Esophagus muscularis mucosa (tissue), 4 donors: ENCODE measurements at regions not wholly inside any gene's neighbourhood (a gene's known extent, or its start where the extent isn't known, plus 50 kb on each side); places are given as distances from the start of the nearest gene placed in this dataset.

Source experiments
- DNase-seq: peaks from one replicate; pipeline ENCODE4 v3.0.0-alpha.2; 2017; ENCODE audit errors: extremely low spot score
- H3K27ac ChIP-seq, 4 donors: fragments of 200-600 bp; sonication (generic); replicated peaks in 1 of 4; 1 replicate in 3 of 4; 2 replicates in 1 of 4; pipeline ENCODE4 v1.5.1; 2016 to 2019; ENCODE audit warnings: mild to moderate bottlenecking in 1 of 4
- H3K27me3 ChIP-seq, 4 donors: fragments of 200-600 bp; sonication (generic); one replicate each; pipeline versions ENCODE4 v1.5.1 to v1.6.0; 2016 to 2019
- H3K36me3 ChIP-seq, 4 donors: fragments of 200-600 bp; sonication (generic); one replicate each; pipeline ENCODE4 v1.5.1; 2016 to 2019
- H3K4me1 ChIP-seq, 4 donors: fragments of 200-600 bp; sonication (generic); one replicate each; pipeline ENCODE4 v1.5.1; 2016 to 2019
- H3K4me3 ChIP-seq, 4 donors: fragments of 200-600 bp; sonication (generic); 1 replicate in 2 of 4; 2 replicates in 2 of 4; pipeline ENCODE4 v1.5.1; 2016 to 2019; ENCODE audit warnings: mild to moderate bottlenecking in 4 of 4, moderate library complexity in 1 of 4
- H3K9me3 ChIP-seq, 4 donors: fragments of 200-600 bp; sonication (generic); 1 replicate in 3 of 4; 2 replicates in 1 of 4; pipeline ENCODE4 v1.5.1; 2016 to 2019
- EP300 ChIP-seq: sonication (generic); formaldehyde crosslinking; IDR thresholded peaks from one replicate; pipeline ENCODE4 v1.6.1; 2017; ENCODE audit warnings: antibody characterized with exemption
- POLR2A ChIP-seq: fragments of 450-650 bp; IDR thresholded peaks from one replicate; pipeline ENCODE4 v1.6.1; 2017; ENCODE audit warnings: antibody characterized with exemption, moderate library complexity, mild to moderate bottlenecking, low read depth
- POLR2AphosphoS5 ChIP-seq, 2 donors: sonication (generic); formaldehyde crosslinking; IDR thresholded peaks; one replicate each; pipeline ENCODE4 v1.6.1; 2017; ENCODE audit warnings: antibody characterized with exemption in 2 of 2
- WGBS: methylation state at CpG from one replicate; pipeline ENCODE4 v1.1.5; 2018; 5-methylcytosine and 5-hydroxymethylcytosine counted together
- intact Hi-C: fragments of 100-400 bp; cut with DNase I; formaldehyde crosslinking; loops from one replicate; pipeline ENCODE4 v1.15.1; 2023
- TF ChIP-seq, protein P1 (sequence below), 3 experiments: fragments of 200-600 bp in 2 of 3; fragments of 450-650 bp in 1 of 3; sonication (generic) in 2 of 3; IDR thresholded peaks; one replicate each; pipeline ENCODE4 v1.5.1; 2017 to 2019; ENCODE audit warnings: antibody characterized with exemption in 3 of 3, mild to moderate bottlenecking in 2 of 3, moderate library complexity in 1 of 3

- Histone ChIP-seq H3K4me1 (peaks cover 0 to 15% (median 7%) of the 10 kb centered on the region in 4 donors), H3K27ac (peak overlapping the region in 3 of 4 donors; percentile 32 to 64 (median 40)), H3K36me3 (no peaks in the 10 kb centered on the region), H3K9me3 (peaks cover 0 to 4% (median 0%) of the 10 kb centered on the region in 4 donors), H3K27me3 (no peaks in the 10 kb centered on the region), H3K4me3 (no peak overlapping the region)
- no peak for DNase-seq
- TF ChIP-seq POLR2A = no peak
- no peak for TF ChIP-seq POLR2AphosphoS5 (IDR thresholded peaks at IDR 0.05)
- TF ChIP-seq, protein P1, sequence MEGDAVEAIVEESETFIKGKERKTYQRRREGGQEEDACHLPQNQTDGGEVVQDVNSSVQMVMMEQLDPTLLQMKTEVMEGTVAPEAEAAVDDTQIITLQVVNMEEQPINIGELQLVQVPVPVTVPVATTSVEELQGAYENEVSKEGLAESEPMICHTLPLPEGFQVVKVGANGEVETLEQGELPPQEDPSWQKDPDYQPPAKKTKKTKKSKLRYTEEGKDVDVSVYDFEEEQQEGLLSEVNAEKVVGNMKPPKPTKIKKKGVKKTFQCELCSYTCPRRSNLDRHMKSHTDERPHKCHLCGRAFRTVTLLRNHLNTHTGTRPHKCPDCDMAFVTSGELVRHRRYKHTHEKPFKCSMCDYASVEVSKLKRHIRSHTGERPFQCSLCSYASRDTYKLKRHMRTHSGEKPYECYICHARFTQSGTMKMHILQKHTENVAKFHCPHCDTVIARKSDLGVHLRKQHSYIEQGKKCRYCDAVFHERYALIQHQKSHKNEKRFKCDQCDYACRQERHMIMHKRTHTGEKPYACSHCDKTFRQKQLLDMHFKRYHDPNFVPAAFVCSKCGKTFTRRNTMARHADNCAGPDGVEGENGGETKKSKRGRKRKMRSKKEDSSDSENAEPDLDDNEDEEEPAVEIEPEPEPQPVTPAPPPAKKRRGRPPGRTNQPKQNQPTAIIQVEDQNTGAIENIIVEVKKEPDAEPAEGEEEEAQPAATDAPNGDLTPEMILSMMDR (IDR thresholded peaks at IDR 0.05) = no peak
- TF ChIP-seq EP300 = no peak
- intact Hi-C loops = no loop called here
- WGBS = 48% methylated on average over 10 of the region's 10 CpGs
These were observed 333.8 kb downstream of the MN1 start for GRCh38 chr22:27467711-27468110.

- intact Hi-C loops = no loop called here
- DNase-seq = no peak
- H3K9me3 ChIP-seq = peaks cover 0 to under 1% (median 0%) of the 10 kb centered on the region in 4 donors
- no peaks in the 10 kb centered on the region for H3K36me3 ChIP-seq
- no peaks in the 10 kb centered on the region for H3K27me3 ChIP-seq
- H3K4me1 ChIP-seq = peaks cover 0 to 14% (median 6%) of the 10 kb centered on the region in 4 donors
- 46% methylated on average over 3 of the region's 3 CpGs for WGBS
- no peak overlapping the region for H3K4me3 ChIP-seq
- H3K27ac ChIP-seq = peak overlapping the region in 3 of 4 donors; percentile 31 to 64 (median 40)
- no peak for TF ChIP-seq EP300
- TF ChIP-seq, protein P1 (IDR thresholded peaks at IDR 0.05) = no peak
- TF ChIP-seq POLR2A = no peak
- TF ChIP-seq POLR2AphosphoS5 (IDR thresholded peaks at IDR 0.05) = no peak
These were observed 332.8 kb downstream of the MN1 start for GRCh38 chr22:27468712-27469111.

DNA sequence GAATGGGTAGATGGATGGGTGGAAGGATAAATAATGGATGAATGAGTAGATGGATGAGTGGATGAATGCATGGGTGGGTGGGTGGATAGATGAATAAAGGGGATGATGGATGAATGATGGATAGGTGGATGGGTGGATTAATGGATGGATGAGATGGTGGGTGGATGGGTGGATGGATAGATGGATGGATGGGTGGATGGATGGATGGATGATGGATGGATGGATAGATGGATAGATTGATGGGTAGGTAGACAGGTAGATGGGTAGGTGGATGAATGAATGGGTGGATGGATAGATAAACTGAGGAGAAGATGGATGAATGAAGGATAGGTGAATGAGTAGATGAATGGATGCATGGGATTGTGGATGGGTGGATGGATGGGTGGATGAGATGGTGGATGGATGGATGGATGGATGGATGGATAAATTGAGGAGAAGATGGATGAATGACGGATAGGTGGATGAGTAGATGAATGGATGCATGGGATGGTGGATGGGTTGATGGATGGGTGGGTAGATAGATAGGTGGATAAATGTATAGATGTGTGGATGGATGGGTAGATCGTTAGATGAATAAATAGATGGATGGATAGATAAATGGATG lies 331.3 kb downstream of the MN1 start:
- DNase-seq = no peak
- Histone ChIP-seq H3K4me1 (peaks cover 0 to 24% (median 13%) of the 10 kb centered on the region in 4 donors), H3K36me3 (no peaks in the 10 kb centered on the region), H3K27me3 (no peaks in the 10 kb centered on the region), H3K4me3 (no peak overlapping the region), H3K27ac (no peak overlapping the region), H3K9me3 (no peaks in the 10 kb centered on the region)
- TF ChIP-seq POLR2A (no peak), POLR2AphosphoS5 (IDR thresholded peaks at IDR 0.05) (no peak), EP300 (no peak)
- TF ChIP-seq, protein P1 (IDR thresholded peaks at IDR 0.05) = no peak
- intact Hi-C loops = no loop called here
- WGBS = 95% methylated on average over 2 of the region's 2 CpGs

DNA sequence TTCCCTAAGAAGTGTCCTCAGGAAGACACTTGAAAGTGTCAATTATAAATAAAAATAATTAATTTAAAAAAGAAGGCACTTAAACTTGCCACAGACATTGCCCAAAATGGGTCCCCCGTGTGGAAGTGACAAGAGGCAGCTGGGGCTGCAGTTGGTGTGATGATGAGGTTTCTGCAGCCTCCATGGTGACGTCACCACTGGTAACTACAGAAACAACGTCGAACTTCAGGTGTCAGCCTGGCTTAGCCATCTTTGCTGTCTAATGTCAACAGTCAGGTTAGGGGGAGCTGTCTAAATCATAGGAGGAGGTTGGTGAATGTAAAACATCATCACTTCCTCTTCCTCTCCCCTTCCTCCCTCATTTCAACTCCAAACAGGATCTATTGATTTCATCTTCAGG lies 328.6 kb downstream of the MN1 start:
- Histone ChIP-seq H3K9me3 (no peaks in the 10 kb centered on the region), H3K27ac (no peak overlapping the region), H3K27me3 (no peaks in the 10 kb centered on the region), H3K4me3 (no peak overlapping the region), H3K36me3 (no peaks in the 10 kb centered on the region), H3K4me1 (peaks cover 0 to 16% (median 13%) of the 10 kb centered on the region in 4 donors)
- WGBS = 70% methylated on average over 2 of the region's 4 CpGs
- intact Hi-C loops = no loop called here
- TF ChIP-seq POLR2A (no peak), EP300 (no peak), POLR2AphosphoS5 (IDR thresholded peaks at IDR 0.05) (no peak)
- TF ChIP-seq, protein P1 (IDR thresholded peaks at IDR 0.05) = no peak
- DNase-seq = no peak

DNA sequence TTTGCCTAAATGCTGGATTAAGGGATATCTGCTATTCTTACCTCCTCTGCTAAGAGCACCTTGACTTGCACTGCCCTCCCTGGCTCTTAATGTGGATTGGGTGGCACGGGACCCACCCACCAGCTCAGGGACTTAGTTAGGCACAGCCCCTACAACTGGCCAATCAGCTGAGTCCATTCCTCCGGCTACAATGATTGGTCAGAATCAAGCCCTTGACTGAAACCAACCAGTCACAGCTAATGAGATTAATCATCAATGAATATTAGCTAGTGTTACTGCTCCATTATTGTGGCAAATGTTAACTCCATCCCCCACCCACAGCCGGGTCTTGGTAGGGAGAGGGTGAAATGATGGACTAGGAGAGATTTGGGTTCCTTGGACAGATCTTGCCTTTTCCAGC lies 328.0 kb downstream of the MN1 start:
- Histone ChIP-seq H3K27ac (no peak overlapping the region), H3K36me3 (no peaks in the 10 kb centered on the region), H3K4me1 (peaks cover 0 to 16% (median 13%) of the 10 kb centered on the region in 4 donors), H3K4me3 (no peak overlapping the region), H3K9me3 (no peaks in the 10 kb centered on the region), H3K27me3 (no peaks in the 10 kb centered on the region)
- no peak for TF ChIP-seq POLR2AphosphoS5 (IDR thresholded peaks at IDR 0.05)
- TF ChIP-seq, protein P1 (IDR thresholded peaks at IDR 0.05) = no peak
- no peak for TF ChIP-seq EP300
- TF ChIP-seq POLR2A = no peak
- intact Hi-C loops = no loop called here
- no peak for DNase-seq
- 88% methylated on average over 3 of the region's 3 CpGs for WGBS
